HG03457 (cell line): ENCODE measurements at regions not wholly inside any gene's neighbourhood (a gene's known extent, or its start where the extent isn't known, plus 50 kb on each side); places are given as distances from the start of the nearest gene placed in this dataset.
"Not testable (repeated sequence)": the region's sequence is repeated elsewhere in the genome, so short reads cannot be mapped to it uniquely, and the experiment has no call there.

ENCODE experiments used
- ATAC-seq: cut with Tn5 transposase; IDR thresholded peaks from one replicate; pipeline ENCODE4 v1.9.1; 2021; ENCODE audit warnings: moderate number of reproducible peaks; ENCODE audit not compliant: unreplicated experiment

DNA sequence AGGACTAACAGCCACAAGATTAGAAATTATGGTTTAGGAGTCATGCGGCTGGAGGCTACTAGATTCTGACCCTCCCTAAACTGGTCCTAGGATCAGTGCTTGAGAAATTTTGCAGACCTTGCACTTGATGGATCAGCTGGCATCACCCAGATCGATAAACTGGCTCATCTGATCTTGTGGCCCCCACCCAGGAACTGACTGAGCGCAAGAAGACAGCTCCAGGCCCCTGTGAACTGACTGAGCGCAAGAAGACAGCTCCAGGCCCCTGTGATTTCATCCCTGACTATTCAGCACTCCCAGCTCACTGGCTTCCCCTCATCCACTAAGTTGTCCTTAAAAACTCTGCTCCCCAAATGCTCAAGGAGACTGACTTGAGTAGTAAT, 67.8 kb downstream of the MRPL36 start:
- ATAC-seq, result not testable (repeated sequence)

DNA sequence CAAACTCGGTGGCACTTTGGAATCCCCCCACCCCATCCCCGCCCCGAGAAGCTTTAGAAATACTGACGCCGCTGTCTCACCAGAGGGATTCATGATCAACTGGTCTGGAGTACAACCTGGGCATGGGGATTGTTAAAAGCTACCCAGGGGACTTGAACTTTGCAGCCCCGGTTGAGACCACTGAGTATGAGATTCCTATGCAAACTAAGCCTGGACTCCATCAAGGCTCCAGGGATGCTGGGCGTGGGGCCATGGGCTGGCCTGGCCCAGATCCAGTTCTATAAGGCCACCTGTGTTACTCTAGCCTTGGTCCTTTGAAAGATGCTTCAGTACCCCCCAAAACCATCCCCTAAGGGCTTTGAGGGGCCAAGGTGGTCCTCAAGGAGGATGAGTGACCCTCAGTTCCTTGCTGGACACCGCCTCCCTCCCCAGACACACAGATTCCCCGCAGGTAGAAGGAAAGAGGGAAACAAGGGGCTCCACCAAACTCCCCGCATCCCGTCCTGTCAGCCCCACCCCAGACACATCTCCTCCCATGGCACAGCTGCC, 68.5 kb downstream of the MRPL36 start:
- no peak for ATAC-seq

DNA sequence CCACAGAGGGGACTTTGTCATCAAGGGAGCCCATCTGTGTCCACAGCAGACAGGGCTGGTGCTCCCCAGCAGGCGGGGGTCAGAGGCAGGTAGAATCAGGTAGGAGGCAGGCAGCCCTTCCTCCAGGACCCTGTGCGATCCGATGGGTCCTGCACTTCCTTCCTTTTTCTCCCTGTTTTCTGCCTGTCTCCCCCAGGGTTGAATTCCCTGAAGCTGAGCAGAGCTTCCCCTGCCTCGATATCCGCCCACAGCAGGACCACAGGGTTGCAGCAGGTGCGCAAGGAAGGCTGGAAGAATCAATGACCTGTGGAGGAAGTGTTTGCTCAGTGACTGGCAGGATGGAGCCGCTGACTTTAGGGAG, 69.2 kb downstream of the MRPL36 start:
- ATAC-seq, result no peak

DNA sequence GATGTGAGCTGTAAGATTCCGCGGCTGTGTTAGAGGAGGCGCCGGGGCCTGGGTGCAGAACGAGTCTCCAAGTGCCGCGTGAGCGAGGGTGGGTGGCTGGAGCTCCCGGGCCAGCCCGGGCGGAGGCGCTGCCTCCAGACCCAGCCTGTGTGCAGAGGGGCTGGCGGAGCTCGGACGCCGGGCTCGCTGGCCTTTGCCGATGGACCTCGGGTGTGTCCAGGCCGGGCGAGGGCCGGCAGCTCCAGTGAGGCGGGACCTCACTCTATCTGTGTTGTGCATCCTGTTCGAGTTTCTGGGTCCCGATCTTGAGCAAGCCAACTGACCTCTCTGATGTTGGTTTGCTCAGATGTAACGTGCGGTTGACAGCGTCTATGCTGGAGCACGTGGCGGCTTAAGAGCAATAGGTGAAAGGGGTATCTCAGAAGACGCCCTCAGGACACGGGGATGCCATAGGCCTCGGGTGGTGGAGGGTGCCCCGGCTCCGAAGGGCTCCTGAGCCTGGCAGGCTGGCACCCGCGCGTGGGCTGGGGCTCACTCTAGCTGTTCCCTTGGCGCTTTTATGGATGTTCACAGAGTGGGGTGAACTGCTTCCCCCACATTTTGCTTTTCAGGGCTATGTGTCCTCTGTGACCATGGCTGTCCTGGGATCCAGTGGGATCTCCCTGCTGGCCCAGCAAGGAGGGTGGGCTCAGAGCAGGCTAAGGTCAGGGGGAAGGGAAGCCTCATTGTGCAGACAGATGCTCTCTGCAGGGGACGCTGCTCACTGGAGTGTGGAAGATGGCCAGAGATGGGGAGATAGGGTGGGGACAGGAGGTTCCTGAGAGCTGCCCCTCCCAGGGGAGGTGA, 69.8 kb downstream of the MRPL36 start:
- ATAC-seq, result no peak

DNA sequence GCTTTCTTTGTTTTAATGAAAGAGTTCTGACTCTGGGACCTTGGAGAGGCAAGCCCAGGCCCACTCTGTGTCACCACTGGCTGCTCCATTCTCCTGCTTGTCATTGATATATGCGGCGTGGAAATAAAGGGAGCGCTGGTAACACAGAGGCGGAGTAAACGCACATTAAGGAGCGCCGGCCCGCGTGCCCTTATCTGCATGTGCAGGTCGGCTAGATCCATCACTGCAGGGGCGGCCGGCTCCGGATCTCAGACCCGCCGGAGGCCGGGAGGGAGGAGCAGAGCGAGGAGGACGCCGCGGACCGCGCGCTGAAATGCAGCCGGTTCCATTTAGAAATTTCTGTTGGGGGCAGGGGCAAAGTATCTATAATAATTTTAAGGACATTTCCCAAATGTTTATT, 70.8 kb downstream of the MRPL36 start:
- no peak for ATAC-seq

DNA sequence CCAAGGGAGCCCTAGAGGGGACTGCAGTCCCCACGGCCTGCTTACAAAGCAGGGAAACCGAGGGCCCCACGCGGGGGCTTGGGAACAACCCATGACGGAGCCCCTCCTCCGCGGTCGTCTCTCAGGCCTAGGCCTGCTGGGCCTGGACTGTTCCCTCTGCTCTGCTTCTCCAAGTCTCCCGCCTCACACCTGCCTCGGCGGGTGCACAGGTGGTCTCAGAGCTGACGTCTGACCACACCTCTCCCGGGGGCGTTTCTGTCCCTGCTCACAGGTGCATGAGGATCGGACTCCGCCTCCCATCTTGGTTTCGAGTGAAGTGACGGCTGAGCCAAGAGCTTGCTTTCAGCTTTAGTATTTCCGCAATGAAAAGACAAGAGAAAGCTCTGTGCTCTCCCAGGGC, 72.1 kb downstream of the MRPL36 start:
- no peak for ATAC-seq

DNA sequence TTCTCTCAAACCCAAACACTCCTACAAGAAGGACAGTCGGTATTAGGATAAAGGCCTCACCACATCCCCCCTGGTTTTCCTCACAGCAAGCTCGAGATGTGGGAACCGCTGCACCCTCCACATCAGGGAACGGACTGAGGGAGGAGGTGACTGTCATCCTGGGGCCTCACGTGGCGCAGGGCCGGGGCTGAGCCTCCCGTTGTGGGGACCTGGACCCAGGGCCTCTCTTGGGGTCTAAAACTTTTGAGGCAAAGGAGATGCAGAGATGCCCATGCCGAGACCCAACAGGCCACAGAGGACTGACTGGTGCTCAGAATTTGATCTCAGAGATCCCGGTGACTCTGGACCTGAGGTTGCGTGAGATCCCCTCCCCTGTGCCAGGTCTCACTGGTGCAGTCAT, 72.7 kb downstream of the MRPL36 start:
- ATAC-seq, result no peak

DNA sequence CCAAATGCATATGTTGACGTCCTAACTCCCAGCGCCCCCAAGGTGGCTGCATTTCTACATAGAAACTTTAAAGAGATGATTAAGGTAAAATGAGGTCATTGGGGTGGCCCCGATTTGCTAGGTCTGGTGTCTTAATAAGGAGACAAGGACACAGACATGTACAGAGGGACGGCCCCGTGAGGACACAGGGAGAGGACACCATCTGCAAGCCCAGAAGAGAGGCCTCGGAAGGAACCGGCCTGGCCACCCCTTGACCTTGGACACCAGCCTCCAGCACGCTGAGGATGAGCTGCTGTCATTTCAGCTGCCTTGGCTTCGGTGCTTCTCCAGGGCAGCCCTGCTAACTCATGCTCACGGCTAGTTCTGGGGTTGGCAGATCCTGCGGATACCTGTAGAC, 73.2 kb downstream of the MRPL36 start:
- ATAC-seq, result no peak

DNA sequence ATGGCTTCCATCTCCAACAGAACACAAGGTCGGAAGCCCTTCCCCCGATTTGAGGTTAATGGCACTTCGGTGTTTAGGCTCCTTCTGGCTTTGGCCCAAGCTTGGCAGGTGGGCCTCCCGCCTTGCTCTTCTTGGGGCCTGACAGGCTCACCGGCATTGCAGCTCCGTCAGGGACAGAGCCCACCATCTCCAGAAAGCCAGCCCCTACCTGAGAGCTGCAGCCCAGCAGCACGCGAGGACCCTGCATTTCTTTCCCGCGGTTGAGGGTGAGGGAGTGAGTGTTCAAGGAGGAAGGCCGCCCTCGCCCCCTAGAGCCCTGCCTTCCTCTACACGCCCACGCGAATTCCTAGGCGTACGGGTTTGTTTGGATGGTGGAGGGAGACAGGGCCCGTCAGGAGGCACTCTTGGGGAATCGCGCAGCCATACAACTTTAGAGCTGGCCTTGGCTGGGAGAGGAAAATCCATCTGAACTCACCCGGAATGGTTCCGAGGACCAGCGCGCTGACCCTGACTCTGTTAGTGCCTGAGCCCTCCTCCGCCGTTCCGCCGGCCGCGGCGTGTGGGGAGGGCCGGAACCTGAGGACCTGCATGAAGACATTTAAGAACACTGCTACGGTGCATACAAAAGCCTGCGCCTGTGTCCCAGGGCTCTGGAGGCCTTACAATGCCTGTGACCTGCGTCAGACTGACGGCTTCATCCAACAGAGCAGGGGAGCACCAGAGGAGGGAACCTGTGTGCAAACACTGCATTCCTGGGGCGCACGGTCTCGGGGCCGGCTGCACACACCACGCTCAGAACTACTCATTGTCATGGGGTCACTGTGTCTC, 73.8 kb downstream of the MRPL36 start:
- no peak for ATAC-seq

DNA sequence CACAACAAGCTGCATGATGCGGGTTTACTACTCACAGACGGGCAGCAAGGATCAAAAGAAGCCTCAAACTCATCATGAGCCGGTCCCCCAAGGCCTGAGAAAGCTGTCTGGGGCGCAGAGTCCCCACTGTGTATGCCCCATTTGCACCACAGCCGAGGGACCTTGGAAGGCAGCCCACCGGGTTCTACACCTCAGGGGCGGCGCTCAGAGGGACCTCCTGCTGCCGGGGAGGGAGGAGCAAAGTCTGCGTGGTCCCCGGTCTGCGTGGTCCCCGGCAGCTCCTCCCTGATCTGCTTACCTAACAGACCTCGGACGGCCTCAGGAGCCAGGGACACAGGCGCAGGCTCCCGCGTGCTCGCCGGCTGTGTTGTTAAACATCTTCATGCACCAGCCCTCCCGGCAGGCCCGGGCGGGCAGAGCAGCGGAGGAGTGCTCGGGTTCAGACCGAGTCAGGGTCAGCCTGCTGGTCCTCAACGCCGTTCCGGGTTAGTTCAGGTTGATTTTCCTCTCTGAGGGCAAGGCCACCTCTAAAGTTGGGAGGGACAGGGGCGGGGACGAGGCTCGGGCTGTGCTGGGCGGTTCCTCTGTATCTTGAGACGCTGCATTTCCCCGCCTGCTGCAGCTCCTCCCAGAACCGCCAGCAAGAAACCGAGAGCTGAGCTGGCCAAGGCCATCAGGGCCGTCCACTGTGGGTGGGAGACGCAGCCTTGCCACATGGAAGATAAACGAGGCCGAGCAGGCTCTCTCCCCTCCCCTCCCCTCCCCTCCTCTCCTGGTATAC, 74.6 kb downstream of the MRPL36 start:
- no peak for ATAC-seq

DNA sequence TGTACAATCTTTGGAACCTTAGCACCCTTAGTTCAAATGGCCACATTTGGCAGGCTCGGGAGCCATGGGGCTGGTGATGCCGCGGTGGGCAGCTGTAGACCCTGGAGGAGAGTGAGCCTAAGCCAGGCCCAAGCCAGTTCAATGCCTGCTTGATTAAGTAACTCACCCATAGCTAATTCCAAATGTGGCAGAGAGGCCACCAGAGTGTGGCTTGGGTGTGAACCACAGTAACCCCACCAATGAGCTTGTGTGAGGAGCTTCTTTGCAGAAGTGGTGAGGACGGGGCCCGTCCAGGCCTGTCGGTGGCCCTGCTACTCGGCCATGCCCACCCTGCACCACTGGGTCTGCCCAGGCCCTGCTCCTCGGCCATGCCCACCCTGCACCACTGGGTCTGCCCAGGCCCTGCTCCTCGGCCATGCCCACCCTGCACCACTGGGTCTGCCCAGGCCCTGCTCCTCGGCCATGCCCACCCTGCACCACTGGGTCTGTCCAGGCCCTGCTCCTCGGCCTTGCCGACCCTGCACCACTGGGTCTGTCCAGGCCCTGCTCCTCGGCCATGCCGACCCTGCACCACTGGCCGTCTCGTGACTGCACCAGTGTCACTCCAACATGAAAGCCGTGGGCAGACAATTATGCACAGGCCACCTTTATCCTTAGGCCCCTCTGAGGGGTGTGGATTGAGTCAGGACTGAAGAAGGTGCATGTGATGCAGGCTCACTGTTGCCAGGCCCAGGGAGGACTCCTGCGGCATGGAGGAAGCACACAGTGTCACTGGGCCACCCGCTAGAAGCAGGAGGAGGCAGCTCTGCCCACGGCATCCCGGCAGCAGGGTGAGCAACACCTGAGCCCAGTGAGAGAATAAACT, 75.4 kb downstream of the MRPL36 start:
- ATAC-seq, result no peak

DNA sequence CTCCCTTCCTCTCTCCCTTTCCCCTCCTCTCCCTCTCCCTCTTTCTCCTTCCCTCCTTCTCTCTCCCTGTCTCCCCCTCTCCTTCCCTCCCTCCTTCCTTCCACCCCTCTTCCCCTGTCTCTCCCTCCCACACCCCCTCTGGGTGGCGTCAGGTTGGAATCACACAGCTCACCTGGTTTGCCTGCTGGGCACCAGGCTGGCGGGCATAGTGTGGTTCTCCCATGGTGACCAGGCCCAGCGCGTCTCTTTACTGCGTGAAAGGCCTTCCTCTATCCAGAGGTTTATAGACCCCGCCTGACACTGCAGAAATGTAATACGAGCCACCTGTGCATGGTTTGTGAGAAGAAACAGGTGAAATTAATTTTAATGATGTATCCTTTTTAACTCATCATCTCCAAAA, 76.2 kb downstream of the MRPL36 start:
- ATAC-seq, result no peak

DNA sequence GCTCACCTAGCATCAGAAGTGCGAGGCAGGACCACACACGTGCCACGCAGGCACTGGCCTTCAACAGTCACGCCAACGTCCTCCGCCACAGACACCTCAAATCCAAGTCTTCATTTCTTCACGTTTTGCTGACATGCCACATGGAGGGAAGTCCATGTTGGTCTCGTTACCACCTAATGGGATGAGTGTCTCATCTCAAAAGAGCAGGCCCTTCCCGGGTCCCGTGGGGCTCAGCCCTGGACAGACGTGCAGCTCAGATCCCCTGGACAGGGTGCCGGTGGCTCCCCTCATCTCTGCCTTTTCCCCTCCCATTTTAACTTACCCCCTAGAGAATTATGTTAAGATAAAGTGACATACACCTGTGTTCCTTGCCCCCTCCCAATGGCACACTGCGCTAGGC, 76.8 kb downstream of the MRPL36 start:
- no peak for ATAC-seq

DNA sequence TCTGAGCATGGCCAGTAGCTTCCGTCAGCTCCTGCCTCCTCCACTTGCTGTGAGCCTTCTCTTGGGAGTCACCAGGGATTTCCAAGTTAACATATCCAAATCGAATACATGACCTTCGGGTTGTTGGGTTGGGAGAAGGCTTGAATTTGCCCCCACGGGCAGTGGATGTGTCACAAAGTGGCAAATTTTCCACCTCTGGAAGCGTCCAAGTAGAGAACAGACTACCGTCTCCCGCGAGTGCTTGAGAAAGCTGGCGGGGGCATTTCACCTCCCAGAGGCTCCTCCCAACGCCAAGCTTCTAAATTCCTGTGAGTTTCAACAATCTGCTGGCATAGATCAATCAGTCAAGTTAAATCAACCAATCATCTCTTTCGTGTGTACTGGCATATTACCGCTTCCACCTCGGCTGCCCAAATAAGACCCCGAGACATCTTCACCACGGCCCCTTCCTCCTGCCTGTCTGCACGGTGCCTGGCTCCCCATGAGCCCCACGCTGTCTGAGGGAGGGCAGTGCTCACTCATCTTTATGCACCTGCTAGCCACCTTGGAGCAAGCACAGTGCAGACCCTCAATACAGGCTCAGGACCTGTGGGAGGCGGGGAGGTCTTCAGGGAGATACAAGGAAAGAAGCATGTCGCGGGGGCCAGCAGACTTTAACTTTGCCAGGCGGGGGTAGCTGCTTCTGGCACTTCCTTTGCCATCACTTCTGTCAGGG, 79.1 kb downstream of the MRPL36 start:
- no peak for ATAC-seq

DNA sequence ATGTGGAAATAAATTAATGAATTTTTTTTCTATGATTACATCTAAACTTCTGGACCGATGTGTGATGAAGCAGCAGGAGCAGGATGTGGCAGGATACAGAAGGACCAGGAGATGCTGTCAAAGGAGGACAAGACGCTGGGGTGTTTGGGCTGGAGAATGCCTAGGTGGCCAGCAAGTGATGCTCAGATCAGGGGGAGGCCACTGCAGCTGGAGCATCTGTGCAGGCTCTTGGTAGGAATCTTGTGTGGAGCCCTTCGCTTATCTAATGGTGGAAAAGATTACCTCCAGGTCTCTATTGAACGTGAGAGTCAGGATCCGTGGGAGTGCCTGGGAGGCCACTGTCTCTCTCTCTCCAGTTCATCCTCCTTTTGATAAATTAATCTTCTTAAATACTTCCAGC, 79.8 kb downstream of the MRPL36 start:
- no peak for ATAC-seq

DNA sequence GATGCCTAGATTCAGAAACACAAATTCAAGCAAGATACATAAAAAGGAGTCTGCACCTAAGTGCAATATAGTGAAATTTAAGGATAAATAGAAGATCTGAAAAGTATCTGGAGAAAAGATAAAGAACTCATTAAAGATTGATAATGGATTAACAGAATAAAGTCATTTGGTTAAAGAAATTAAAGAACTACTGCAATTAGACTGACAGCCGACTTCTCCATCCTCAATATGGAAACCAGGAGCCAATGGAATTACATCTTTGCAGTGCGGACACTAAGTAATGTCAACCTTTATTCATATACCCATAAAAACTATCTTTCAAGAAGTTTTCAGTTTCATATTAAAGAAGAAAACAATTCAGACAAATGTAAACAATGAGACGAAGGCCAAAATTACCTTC, 81.0 kb downstream of the MRPL36 start:
- no peak for ATAC-seq

DNA sequence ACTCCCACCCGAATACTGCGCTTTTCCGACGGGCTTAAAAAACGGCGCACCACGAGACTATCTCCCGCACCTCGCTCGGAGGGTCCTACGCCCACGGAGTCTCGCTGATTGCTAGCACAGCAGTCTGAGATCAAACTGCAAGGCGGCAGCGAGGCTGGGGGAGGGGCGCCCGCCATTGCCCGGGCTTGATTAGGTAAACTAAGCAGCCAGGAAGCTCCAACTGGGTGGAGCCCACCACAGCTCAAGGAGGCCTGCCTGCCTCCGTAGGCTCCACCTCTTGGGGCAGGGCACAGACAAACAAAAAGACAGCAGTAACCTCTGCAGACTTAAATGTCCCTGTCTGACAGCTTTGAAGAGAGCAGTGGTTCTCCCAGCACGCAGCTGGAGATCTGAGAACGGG, 89.5 kb downstream of the MRPL36 start:
- ATAC-seq, result not testable (repeated sequence)

DNA sequence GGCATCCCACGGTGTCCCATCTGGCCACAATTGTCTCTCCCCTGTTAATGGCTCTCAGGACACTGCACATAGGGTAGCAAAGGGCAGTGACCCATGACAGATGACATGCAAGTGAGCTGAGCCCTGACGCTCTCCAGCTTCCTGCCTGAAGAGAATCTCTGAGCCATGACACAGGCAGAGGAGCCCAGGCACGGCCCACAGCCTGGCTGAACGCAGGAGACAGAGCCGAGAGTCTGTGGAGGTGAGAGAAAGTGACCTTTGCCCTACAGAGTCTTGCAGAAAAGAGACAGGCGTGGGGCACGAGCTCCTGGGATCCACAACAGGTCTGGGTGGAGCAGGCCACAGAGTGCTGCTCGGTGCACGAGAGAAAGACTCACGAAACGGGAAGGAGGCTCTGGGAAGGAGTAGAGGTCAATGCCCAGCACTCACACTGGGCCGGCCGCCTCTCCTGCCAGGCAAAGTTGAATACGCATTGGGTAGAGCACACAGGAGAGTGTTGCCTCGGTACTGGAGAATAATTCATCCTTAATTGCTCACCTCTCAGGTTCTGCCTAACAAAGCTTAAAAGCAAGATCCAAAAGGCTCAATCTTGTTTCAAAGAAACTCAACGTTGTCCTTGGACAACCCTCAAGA, 90.3 kb downstream of the MRPL36 start:
- no peak for ATAC-seq

DNA sequence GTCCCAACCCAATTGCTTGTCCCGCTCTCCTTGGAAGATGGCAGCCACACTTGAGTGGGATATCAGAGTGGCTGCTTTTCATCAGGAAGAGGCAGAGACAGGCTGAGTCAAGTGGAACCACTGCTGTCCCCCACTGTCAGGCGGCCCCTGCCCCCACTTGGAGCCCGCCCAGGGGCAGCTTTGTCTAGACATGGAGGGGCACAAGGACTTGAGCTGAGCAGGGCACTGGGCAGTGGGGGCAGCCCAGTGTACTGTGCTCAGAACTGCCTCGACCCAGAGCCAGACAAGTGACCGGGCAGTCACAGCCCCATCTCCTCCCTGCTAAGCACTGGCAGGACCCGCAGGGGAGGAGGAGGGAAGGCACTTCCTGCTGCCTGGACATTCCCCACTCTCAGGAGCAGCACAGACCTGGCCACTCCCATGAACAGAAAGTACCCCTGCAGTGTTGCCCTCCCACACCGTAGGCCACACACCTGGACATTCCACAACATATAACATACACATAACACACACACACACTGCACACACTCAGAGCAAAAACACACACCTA, 91.0 kb downstream of the MRPL36 start:
- no peak for ATAC-seq
